DND-41 (cell line): ENCODE measurements at regions not wholly inside any gene's neighbourhood (a gene's known extent, or its start where the extent isn't known, plus 50 kb on each side); places are given as distances from the start of the nearest gene placed in this dataset.

Source experiments
- ATAC-seq: fragments of 200-7000 bp; cut with Tn5 transposase; 3 replicates; pipeline ENCODE4 v1.9.1; 2021; ENCODE audit warnings: low read depth; ENCODE audit not compliant: insufficient read depth
- DNase-seq: peaks from one replicate; pipeline ENCODE4 v3.0.0-alpha.2; 2020
- H2AFZ ChIP-seq: 2 replicates; pipeline ENCODE4 v1.6.0; 2012; ENCODE audit warnings: low read depth, low read length
- H3K27ac ChIP-seq: 2 replicates; pipeline ENCODE4 v1.5.1; 2012; ENCODE audit warnings: low read length, inconsistent platforms
- H3K27me3 ChIP-seq: fragments of 200-600 bp; sonication (generic); 2 replicates; pipeline ENCODE4 v1.6.0; 2012; ENCODE audit warnings: low read length, mild to moderate bottlenecking, inconsistent platforms; ENCODE audit not compliant: insufficient read depth, poor library complexity
- H3K36me3 ChIP-seq: 2 replicates; pipeline ENCODE4 v1.5.1; 2012; ENCODE audit warnings: low read length, inconsistent platforms; ENCODE audit not compliant: insufficient read depth
- H3K4me1 ChIP-seq: 2 replicates; pipeline ENCODE4 v1.5.1; 2012; ENCODE audit warnings: mild to moderate bottlenecking, low read length; ENCODE audit not compliant: insufficient read depth
- H3K4me2 ChIP-seq: 2 replicates; pipeline ENCODE4 v1.6.0; 2012; ENCODE audit warnings: mild to moderate bottlenecking, moderate library complexity, low read length, inconsistent platforms; ENCODE audit not compliant: insufficient read depth
- H3K4me3 ChIP-seq, 2 experiments: fragments of 200-600 bp in 1 of 2; shearing (Covaris generic) in 1 of 2; 2 replicates each; pipeline ENCODE4 v1.5.1; 2012 to 2016; ENCODE audit warnings: inconsistent platforms in 2 of 2, low read length in 2 of 2, mild to moderate bottlenecking in 2 of 2, low read depth in 1 of 2, moderate library complexity in 1 of 2
- H3K79me2 ChIP-seq: 2 replicates; pipeline ENCODE4 v1.6.0; 2012; ENCODE audit warnings: low read length, inconsistent platforms; ENCODE audit not compliant: insufficient read depth
- H3K9ac ChIP-seq: 2 replicates; pipeline ENCODE4 v1.6.0; 2012; ENCODE audit warnings: low read depth, mild to moderate bottlenecking, inconsistent platforms, low read length, moderate library complexity
- H3K9me3 ChIP-seq: 2 replicates; pipeline ENCODE4 v1.5.1; 2012; ENCODE audit warnings: low read length, moderate library complexity, mild to moderate bottlenecking, inconsistent platforms; ENCODE audit not compliant: insufficient read depth, severe bottlenecking
- H4K20me1 ChIP-seq: 2 replicates; pipeline ENCODE4 v1.6.0; 2012; ENCODE audit warnings: low read length; ENCODE audit not compliant: insufficient read depth
- CTCF ChIP-seq: IDR thresholded peaks from 2 replicates; pipeline ENCODE4 v1.5.1; 2012; ENCODE audit warnings: borderline replicate concordance, low read length, moderate library complexity, mild to moderate bottlenecking; ENCODE audit not compliant: poor library complexity, severe bottlenecking; ENCODE audit errors: extremely low read depth
- EZH2 ChIP-seq: IDR thresholded peaks from 3 replicates; pipeline ENCODE4 v1.6.1; 2012; ENCODE audit warnings: borderline replicate concordance, low read depth, mild to moderate bottlenecking, moderate library complexity, low read length, inconsistent platforms; ENCODE audit not compliant: severe bottlenecking

DNA sequence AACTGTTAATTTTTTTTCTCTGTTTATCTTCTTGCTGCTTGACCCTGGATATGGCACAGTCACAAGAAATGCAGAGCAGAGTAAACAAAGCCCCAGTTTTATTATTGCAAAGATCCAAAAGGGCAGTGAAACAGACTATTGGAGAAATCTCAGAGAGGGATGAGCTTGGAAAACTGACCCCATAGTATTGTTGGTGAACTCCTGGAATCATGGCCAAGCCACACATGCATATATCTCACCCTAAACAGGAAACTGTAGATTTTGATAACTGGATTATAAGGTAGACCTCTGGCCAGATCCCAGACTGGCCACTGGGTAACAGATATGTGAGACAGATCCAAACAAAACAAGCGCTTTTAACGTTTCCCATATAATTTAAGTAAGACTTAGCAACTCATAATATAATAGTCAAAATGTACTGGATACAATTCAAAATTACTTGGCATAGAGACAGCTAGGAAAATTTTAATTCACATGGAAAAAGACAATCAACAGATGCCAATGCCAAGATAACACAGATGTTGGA lies 263.5 kb upstream of the SEMA6A start:
- Histone ChIP-seq H3K9ac (no peak overlapping the region), H3K27ac (no peak overlapping the region), H3K79me2 (no peaks in the 10 kb centered on the region), H3K4me3 (no peak overlapping the region), H3K27me3 (no peaks in the 10 kb centered on the region), H3K4me2 (no peak overlapping the region), H3K9me3 (no peaks in the 10 kb centered on the region), H4K20me1 (no peaks in the 10 kb centered on the region), H3K36me3 (no peaks in the 10 kb centered on the region), H3K4me1 (no peaks in the 10 kb centered on the region), H2AFZ (no peak overlapping the region)
- no peak for ATAC-seq
- TF ChIP-seq EZH2 (no peak), CTCF (no peak)
- no peak for DNase-seq

DNA sequence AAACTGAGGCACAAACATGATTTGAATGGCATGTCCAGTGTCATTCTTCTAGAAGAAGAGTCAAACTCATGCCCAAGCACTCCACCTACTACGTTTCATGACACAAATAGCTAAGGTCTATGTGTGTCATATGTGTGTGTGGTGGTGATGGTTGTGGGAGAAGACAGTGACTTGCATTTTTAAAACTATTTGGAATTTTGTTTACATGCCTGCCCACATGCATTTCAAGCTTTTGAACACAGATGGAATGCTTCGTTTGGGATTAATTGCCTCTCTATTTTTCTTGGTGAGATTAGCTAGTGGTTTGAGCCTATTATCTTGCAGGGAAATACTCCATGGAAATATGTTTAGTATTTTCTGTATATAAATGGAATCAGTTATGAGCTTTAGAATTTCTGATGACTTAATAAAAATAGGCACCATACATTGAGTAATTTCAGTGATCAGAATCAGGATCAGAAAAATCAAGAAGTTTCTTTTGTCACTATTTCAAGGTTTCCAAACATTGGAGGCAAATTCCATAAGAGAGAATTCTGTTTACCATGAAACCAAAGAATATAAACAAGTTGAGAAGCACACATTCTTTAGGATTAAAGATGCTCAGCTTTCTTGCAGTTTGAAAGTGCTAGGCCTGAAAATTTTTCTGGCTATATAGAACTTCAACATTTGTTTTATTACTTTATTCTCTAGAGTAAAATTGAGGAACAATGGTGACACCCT lies 260.3 kb upstream of the SEMA6A start:
- no peaks in the 10 kb centered on the region for H3K9me3 ChIP-seq
- no peaks in the 10 kb centered on the region for H3K79me2 ChIP-seq
- H3K9ac ChIP-seq, result no peak overlapping the region
- H3K36me3 ChIP-seq, result no peaks in the 10 kb centered on the region
- no peak overlapping the region for H3K27ac ChIP-seq
- TF ChIP-seq EZH2 (no peak), CTCF (no peak)
- no peaks in the 10 kb centered on the region for H3K4me1 ChIP-seq
- no peaks in the 10 kb centered on the region for H4K20me1 ChIP-seq
- H3K4me2 ChIP-seq, result no peak overlapping the region
- no peak for DNase-seq
- H3K4me3 ChIP-seq, result no peak overlapping the region
- no peaks in the 10 kb centered on the region for H3K27me3 ChIP-seq
- no peak overlapping the region for H2AFZ ChIP-seq
- no peak for ATAC-seq

- ATAC-seq, result no peak
- Histone ChIP-seq H3K4me3 (no peak overlapping the region), H4K20me1 (no peaks in the 10 kb centered on the region), H3K79me2 (no peaks in the 10 kb centered on the region), H3K9ac (no peak overlapping the region), H3K27ac (no peak overlapping the region), H3K4me2 (no peak overlapping the region), H3K9me3 (no peaks in the 10 kb centered on the region), H3K27me3 (no peaks in the 10 kb centered on the region), H3K36me3 (no peaks in the 10 kb centered on the region), H2AFZ (no peak overlapping the region), H3K4me1 (no peaks in the 10 kb centered on the region)
- no peak for DNase-seq
- TF ChIP-seq EZH2, result no peak
These were observed 255.5 kb upstream of the SEMA6A start for GRCh38 chr5:116830079-116830478.

GRCh38 chr5:116827078-116827477 lies 252.5 kb upstream of the SEMA6A start:
- DNase-seq, result no peak
- H4K20me1 ChIP-seq, result no peaks in the 10 kb centered on the region

More at GRCh38 chr5:116827078-116827477, 252.5 kb upstream of the SEMA6A start:
- H3K4me2 ChIP-seq, result no peak overlapping the region
- H3K79me2 ChIP-seq, result no peaks in the 10 kb centered on the region
- no peak overlapping the region for H2AFZ ChIP-seq
- no peaks in the 10 kb centered on the region for H3K9me3 ChIP-seq
- no peaks in the 10 kb centered on the region for H3K36me3 ChIP-seq
- H3K4me3 ChIP-seq, result no peak overlapping the region
- H3K9ac ChIP-seq, result no peak overlapping the region
- no peaks in the 10 kb centered on the region for H3K27me3 ChIP-seq
- ATAC-seq, result no peak
- no peaks in the 10 kb centered on the region for H3K4me1 ChIP-seq
- H3K27ac ChIP-seq, result no peak overlapping the region
- no peak for TF ChIP-seq EZH2
- TF ChIP-seq CTCF, result no peak
